GM08714 (cell line): ENCODE measurements at regions not wholly inside any gene's neighbourhood (a gene's known extent, or its start where the extent isn't known, plus 50 kb on each side); places are given as distances from the start of the nearest gene placed in this dataset.

Source experiments
- H3K4me3 ChIP-seq: fragments of 200-500 bp; sonication (Bioruptor generic); 2 replicates; pipeline ENCODE4 v1.5.1; 2014; ENCODE audit warnings: mild to moderate bottlenecking, low read length, inconsistent platforms
- ZNF274 ChIP-seq: IDR thresholded peaks from 2 replicates; pipeline ENCODE4 v1.6.1; 2012; ENCODE audit warnings: mild to moderate bottlenecking, low read depth, low read length

- no peak for TF ChIP-seq ZNF274
- H3K4me3 ChIP-seq: peak overlapping the region; percentile 48; the same call in 1 of the 2 replicates
Measured at GRCh38 chr15:35136321-35137189, 51.5 kb upstream of the NANOGP8 start.
